ENCODE measurements at regions not wholly inside any gene's neighbourhood (a gene's known extent, or its start where the extent isn't known, plus 50 kb on each side); places are given as distances from the start of the nearest gene placed in this dataset.

DNA sequence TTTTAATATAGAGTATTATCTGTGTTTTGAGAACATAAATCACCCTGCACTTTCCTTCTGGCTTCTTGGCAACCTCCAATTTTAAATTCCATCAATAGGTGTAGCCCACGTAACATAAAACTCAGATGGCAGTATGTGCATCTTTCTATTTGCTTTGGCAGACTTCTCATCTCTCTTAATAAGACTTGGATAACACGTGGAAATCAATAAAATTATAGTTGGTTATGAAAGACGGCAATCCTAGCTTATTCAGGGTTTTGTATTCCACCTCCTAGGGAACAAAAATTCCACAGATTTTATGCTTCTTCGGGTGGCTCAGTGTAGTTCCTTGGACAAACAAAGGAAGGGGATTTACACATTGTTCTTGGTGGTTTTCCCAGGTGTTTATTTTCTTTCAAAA is 299.3 kb downstream of the RND3 start:
- Mint-ChIP-seq H3K4me3 (no peak overlapping the region), H3K27ac (no peak overlapping the region), H3K27me3 (ENCODE audit: low read depth in 3 of 3) (peaks cover 0 to 2% (median 0%) of the 10 kb centered on the region in 3 donors), H3K9me3 (peaks cover 6 to 30% (median 12%) of the 10 kb centered on the region in 6 donors), H3K36me3 (no peaks in the 10 kb centered on the region), H3K4me1 (no peaks in the 10 kb centered on the region)
- DNase-seq: no peak

DNA sequence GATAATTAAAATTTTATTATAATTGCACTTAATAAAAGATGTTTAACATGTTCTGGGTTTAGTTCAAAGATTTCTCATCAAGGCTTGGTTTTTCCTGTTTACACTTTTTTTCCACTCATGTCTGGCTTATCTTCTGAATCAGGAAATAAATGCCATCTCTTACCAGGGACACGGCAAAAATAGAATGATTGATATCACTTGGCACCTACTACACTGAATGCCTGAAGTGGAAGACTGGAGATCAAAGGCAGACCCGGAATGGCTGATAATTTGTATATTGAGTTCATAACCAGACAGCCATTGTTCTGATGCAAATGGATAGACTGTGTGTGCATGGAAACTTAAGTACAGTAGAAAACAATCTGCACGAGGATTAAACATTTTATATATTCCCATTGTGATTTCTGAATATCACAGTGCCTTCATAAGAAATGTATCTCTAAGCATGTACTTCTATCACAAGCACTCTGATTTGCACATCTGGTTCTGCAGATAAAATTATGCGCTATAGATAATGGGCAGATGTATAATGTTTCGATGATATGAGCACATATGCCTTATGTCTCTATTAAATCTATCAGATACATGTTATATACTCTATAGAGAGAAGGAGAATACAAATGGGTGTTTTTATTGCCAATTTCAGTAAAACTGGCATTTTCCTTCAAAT is 304.8 kb downstream of the RND3 start:
- H3K27ac Mint-ChIP-seq: no peak overlapping the region
- no peak for DNase-seq
- H3K9me3 Mint-ChIP-seq: peaks cover 3 to 25% (median 12%) of the 10 kb centered on the region in 6 donors
- H3K27me3 Mint-ChIP-seq (ENCODE audit: low read depth in 3 of 3): peaks cover 0 to 2% (median 0%) of the 10 kb centered on the region in 3 donors
- no peaks in the 10 kb centered on the region for H3K36me3 Mint-ChIP-seq
- H3K4me3 Mint-ChIP-seq: no peak overlapping the region
- H3K4me1 Mint-ChIP-seq: no peaks in the 10 kb centered on the region

DNA sequence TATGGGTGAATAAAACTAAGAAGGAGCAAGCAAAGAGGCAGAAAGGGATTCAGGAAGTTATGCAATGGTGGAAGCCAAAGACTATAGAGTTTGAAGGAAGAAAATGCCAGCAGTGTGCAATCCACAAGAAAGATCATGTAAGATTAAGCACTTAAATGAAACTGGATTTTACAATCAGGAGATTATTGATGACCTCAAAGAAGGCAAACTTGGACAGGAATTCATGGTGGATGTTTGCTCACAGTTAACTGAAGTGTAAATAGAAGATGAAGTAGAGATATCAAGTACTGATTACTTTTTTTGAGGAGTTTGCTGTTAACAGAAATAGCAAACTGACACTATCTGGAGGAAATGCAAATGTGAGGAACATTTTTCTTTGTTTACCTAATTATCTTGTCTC is 308.9 kb downstream of the RND3 start:
- Mint-ChIP-seq H3K4me3 (no peak overlapping the region), H3K4me1 (no peaks in the 10 kb centered on the region), H3K27ac (no peak overlapping the region), H3K27me3 (ENCODE audit: low read depth in 3 of 3) (no peaks in the 10 kb centered on the region), H3K36me3 (no peaks in the 10 kb centered on the region), H3K9me3 (peaks cover 0 to 25% (median 5%) of the 10 kb centered on the region in 6 donors)
- DNase-seq: no peak

DNA sequence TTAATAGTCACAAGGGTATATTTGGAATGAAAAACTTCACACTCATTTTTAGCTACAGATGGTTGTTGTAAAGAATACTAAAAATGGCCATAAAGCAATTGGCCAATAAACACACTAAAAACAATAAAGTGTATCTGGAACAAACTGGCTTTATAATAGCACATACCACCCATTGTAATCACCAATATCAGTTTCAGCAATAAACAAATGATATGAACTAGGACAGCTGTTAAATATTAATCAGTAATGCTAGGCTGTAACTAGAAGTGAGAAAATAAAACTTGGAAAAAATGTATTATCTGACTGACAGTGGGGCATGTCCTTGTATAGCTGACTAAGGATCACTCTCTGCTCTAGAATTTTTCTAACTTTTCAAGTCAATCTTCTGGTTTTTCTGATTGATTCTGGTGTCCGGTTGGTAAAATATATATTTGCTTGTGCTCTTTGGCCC is 312.5 kb downstream of the RND3 start:
- no peak overlapping the region for H3K4me3 Mint-ChIP-seq
- no peaks in the 10 kb centered on the region for H3K4me1 Mint-ChIP-seq
- H3K27ac Mint-ChIP-seq: no peak overlapping the region
- peaks cover 0 to 27% (median 4%) of the 10 kb centered on the region in 6 donors for H3K9me3 Mint-ChIP-seq
- no peaks in the 10 kb centered on the region for H3K36me3 Mint-ChIP-seq
- DNase-seq: no peak
- H3K27me3 Mint-ChIP-seq (ENCODE audit: low read depth in 3 of 3): no peaks in the 10 kb centered on the region

DNA sequence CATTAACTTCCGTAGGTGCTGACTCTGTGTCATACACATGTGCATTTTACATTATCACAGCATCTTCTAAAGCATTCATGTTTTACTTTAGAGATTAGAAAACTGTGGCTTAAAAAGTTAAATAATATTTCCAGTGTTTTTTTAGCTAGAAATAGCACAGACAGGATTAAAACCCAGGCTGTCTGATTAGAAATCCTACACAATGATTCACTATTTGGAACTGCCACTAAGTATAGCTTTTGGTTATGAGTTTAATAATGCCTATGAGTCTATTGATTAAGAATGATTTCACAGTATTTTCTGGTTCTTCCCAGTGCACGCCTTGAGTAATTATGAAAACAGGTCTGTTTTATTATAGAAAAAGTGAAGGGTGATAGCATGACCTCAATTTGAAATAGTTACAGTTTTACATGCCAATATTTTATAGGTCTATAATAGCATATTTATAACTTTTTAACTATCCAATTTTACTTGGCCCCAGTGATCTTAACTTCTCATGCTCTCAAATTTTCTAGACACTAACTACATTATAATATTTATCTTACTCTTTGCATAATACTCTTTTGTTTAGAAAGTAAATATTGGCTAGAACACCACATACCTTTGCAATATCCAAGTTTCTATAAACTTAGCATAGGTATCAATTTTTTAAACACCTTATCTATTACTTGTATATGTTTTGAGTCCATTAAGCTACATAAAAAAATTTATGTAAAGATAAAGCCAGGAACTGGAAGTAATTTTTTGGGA is 313.2 kb downstream of the RND3 start:
- H3K4me1 Mint-ChIP-seq: no peaks in the 10 kb centered on the region
- H3K4me3 Mint-ChIP-seq: no peak overlapping the region
- H3K36me3 Mint-ChIP-seq: no peaks in the 10 kb centered on the region
- no peak for DNase-seq
- peaks cover 0 to 33% (median 5%) of the 10 kb centered on the region in 6 donors for H3K9me3 Mint-ChIP-seq
- H3K27ac Mint-ChIP-seq: no peak overlapping the region
- no peaks in the 10 kb centered on the region for H3K27me3 Mint-ChIP-seq (ENCODE audit: low read depth in 3 of 3)

DNA sequence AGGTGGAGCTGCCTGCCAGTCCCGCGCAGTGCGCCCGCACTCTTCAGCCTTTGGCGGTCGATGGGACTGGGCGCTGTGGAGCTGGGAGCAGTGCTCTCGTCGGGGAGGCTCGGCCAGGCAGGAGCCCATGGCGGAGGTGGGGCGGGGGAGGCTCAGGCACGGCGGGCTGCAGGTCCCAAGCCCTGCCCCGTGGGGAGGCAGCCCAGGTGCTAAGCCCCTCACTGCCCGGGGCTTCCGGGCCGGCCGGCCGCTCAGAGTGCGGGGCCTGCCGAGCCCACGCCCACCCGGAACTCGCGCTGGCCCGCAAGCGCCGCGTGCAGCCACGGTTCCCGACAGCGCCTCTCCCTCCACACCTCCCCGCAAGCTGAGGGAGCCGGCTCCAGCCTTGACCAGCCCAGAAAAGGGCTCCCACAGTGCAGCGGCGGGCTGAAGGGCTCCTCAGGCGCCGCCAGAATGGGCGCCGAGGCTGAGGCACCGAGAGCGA is 316.4 kb downstream of the RND3 start:
- no peaks in the 10 kb centered on the region for H3K4me1 Mint-ChIP-seq
- no peaks in the 10 kb centered on the region for H3K36me3 Mint-ChIP-seq
- DNase-seq: no peak
- no peak overlapping the region for H3K27ac Mint-ChIP-seq
- H3K9me3 Mint-ChIP-seq: peaks cover 7 to 40% (median 8%) of the 10 kb centered on the region in 6 donors
- H3K4me3 Mint-ChIP-seq: no peak overlapping the region
- H3K27me3 Mint-ChIP-seq (ENCODE audit: low read depth in 3 of 3): no peaks in the 10 kb centered on the region

DNA sequence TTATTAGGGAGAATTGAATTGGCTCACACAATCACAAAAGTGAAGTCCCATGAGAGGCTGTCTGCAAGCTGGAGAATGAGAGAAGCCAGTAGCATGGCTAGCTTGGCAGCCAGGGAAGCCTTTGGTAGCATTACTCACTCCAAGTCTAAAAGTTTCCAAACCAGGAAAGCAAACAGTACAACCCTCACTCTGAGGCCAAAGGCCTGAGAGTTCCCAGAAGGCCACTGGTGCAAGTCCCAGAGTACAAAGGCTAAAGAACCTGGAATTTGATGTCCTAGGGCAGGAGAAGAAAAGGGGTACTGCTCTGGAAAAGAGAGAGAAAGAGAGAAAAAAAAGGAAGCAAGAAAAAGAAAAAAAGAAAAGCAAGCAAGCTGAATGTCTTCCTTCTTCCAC is 318.2 kb downstream of the RND3 start:
- H3K36me3 Mint-ChIP-seq: no peaks in the 10 kb centered on the region
- no peaks in the 10 kb centered on the region for H3K4me1 Mint-ChIP-seq
- DNase-seq: no peak
- H3K27me3 Mint-ChIP-seq (ENCODE audit: low read depth in 3 of 3): no peaks in the 10 kb centered on the region
- peaks cover 7 to 49% (median 8%) of the 10 kb centered on the region in 6 donors for H3K9me3 Mint-ChIP-seq
- H3K4me3 Mint-ChIP-seq: no peak overlapping the region
- H3K27ac Mint-ChIP-seq: no peak overlapping the region

DNA sequence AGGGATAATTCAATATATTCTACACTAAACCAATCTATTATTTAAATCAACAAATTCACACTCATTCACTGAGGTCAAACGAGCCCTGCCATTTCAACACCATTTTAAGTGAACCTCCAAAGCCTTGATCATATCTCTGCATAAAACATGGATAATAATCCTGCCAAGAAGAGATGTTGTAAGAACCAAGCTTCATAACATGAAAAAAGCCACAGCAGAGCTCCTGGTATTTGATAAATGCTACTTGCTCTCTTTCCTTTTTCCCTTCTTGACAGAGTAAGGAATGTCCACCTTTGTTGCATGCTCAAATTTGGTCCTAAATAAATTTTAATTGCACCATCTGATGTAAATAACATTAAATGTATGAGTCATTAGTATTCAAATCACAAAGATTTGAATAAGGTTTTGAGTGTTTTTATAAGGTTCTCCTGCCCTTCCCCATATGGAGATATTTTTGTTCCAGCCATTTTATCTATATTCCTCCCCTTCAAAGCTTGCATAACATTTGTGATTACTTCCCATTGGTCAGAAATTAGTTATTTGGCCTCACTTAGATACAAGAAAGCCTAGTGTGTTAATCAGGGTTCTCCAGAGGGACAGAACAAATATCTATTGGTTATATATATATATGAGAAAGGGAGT is 318.8 kb downstream of the RND3 start:
- no peak overlapping the region for H3K27ac Mint-ChIP-seq
- no peaks in the 10 kb centered on the region for H3K4me1 Mint-ChIP-seq
- no peak for DNase-seq
- peaks cover 7 to 54% (median 8%) of the 10 kb centered on the region in 6 donors for H3K9me3 Mint-ChIP-seq
- no peaks in the 10 kb centered on the region for H3K27me3 Mint-ChIP-seq (ENCODE audit: low read depth in 3 of 3)
- H3K36me3 Mint-ChIP-seq: no peaks in the 10 kb centered on the region
- H3K4me3 Mint-ChIP-seq: no peak overlapping the region

DNA sequence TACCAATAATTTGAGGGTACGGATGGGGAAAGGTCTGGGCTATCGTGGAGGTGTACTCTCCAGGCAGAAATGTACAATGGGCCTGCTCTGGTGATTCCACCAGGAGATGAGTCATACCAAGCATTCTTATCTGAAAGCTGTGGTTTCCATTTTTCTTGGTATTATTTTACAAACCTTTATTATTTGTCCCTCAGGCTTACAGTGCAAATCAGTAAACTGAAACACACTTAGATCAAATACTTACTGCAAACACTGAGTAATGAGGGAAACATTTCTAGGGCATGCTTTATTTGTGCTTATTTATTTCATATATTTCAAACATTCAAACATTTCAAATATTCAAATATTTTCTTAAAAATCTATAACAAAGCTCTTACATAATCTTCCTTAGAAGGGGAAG is 319.8 kb downstream of the RND3 start:
- DNase-seq: no peak
- Mint-ChIP-seq H3K27me3 (ENCODE audit: low read depth in 3 of 3) (no peaks in the 10 kb centered on the region), H3K9me3 (peaks cover 7 to 54% (median 11%) of the 10 kb centered on the region in 6 donors), H3K4me3 (no peak overlapping the region), H3K27ac (no peak overlapping the region), H3K36me3 (no peaks in the 10 kb centered on the region), H3K4me1 (no peaks in the 10 kb centered on the region)

DNA sequence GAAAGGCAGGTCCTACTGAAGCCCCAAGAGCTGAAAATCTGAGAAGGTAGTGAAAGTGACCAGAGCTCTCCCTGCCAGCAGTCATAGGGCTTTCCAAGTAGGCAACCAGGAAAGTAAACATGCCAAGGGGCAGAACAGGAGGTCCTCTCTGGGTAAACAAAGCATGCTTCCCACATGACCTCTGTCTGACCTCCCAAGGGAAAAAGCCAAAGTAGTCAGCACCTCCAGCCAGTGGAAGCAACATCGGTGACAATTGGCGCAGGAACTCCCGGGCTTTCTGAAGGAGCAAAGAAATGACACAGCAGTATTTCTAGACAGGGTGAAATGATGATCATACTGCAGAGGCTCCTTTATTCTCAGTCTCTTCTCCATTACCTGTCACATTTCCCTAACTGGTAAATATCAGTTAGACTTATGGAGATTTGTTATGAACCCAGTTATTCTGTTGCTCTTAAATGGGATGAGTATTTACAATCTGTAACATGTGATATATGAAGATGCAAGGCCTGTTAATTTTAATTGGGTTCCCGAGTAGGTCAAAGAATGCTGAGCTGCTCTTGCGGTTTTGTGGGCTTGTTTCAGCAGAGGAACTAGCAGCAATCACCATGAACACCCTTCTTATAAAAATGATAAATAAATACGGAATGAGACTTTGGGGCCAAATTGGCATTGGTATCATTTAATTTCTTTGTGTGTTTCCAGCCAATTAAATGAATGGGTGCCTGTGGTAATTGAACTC is 321.0 kb downstream of the RND3 start:
- no peak overlapping the region for H3K4me3 Mint-ChIP-seq

DNA sequence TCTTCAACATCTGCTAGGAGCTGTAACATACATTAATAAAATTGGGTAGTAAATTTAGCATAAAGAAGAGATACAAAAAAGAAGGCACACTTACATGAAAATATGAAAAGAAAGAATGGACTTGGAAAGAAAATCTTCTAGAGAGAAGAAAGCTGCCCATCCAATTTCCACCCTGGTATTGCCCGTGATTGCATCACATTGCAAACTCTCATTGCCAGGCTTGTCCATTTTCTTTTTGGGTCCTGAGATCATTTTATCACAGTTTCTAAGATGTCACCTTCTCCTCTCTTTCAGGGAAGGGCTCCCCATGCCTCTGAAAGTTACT is 321.5 kb downstream of the RND3 start:
- Mint-ChIP-seq H3K27me3 (ENCODE audit: low read depth in 3 of 3) (no peaks in the 10 kb centered on the region), H3K36me3 (no peaks in the 10 kb centered on the region), H3K9me3 (peaks cover 4 to 54% (median 13%) of the 10 kb centered on the region in 6 donors), H3K4me3 (no peak overlapping the region), H3K4me1 (no peaks in the 10 kb centered on the region), H3K27ac (no peak overlapping the region)
- no peak for DNase-seq

More for the DNA sequence above, 321.0 kb downstream of the RND3 start:
- no peak overlapping the region for H3K27ac Mint-ChIP-seq
- no peak for DNase-seq
- no peaks in the 10 kb centered on the region for H3K4me1 Mint-ChIP-seq
- peaks cover 5 to 53% (median 12%) of the 10 kb centered on the region in 6 donors for H3K9me3 Mint-ChIP-seq
- no peaks in the 10 kb centered on the region for H3K36me3 Mint-ChIP-seq
- H3K27me3 Mint-ChIP-seq (ENCODE audit: low read depth in 3 of 3): no peaks in the 10 kb centered on the region

DNA sequence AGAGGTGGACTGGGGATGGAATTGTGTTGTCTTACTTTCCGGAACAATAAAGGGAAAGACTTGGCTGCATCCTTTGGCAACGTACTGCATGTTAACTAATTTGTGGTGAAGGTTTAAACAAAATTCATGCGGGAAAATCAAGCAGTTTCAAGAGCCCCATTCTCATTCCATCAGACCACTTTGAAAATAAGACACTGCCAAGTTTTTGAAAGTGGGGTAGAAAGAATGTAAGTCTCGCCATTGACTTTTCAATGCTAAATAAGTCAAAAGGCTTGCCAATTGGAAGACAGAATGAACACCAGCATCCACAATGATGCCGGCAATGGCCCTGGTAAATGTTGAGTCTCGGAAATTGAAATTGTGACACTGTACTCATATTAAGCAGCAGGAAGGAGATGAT is 322.0 kb downstream of the RND3 start:
- Mint-ChIP-seq H3K4me3 (no peak overlapping the region), H3K27ac (no peak overlapping the region), H3K4me1 (no peaks in the 10 kb centered on the region), H3K36me3 (no peaks in the 10 kb centered on the region), H3K27me3 (ENCODE audit: low read depth in 3 of 3) (no peaks in the 10 kb centered on the region), H3K9me3 (peaks cover 4 to 51% (median 13%) of the 10 kb centered on the region in 6 donors)
- no peak for DNase-seq

DNA sequence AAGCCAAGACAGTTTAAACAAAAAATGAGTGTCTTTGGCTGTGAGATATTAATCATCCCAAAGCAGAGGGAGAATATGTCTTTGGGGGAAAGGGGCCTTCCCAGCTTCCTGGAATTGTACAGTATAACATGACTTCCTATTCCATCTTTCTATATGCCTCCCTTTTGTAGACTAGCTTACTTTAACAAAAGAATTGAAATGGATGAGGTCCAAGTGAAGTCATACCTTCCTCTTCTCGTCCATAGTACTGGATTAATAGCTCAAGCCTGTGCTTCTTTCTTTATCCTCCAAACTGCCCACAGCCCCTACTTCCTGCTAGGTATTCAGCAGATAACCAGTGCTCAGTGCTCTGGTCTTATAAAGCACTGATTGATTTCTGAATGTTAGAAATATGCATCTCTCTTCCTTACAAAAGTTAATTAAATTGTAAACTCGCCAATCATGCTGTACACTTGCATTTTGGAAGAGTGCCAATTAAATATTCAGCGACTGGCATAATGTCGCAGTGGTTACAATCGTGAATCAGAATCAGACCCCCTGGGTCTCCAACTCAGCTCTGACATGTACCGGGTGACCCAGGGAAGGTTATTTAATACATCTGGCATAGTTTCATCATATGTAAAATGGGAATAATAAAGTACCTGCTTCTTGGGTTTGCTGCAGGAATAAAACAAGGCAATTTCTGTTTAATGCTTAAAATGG is 325.1 kb downstream of the RND3 start:
- no peaks in the 10 kb centered on the region for H3K4me1 Mint-ChIP-seq
- no peak for DNase-seq
- H3K27ac Mint-ChIP-seq: no peak overlapping the region
- no peak overlapping the region for H3K4me3 Mint-ChIP-seq
- H3K27me3 Mint-ChIP-seq (ENCODE audit: low read depth in 3 of 3): no peaks in the 10 kb centered on the region
- H3K36me3 Mint-ChIP-seq: no peaks in the 10 kb centered on the region
- peaks cover 7 to 37% (median 9%) of the 10 kb centered on the region in 6 donors for H3K9me3 Mint-ChIP-seq

Measured in immature natural killer cell (primary cell).